HepG2 (cell line): ENCODE measurements at regions not wholly inside any gene's neighbourhood (a gene's known extent, or its start where the extent isn't known, plus 50 kb on each side); places are given as distances from the start of the nearest gene placed in this dataset.

ENCODE experiments used
- ATAC-seq: fragments of 200-7000 bp; cut with Tn5 transposase; 3 replicates; pipeline ENCODE4 v1.9.1; 2020; ENCODE audit warnings: mild to moderate bottlenecking, moderate library complexity
- BruUV-seq: library from RNA; stranded (reverse); fragments of 400-500 nt; replicated peaks from 2 replicates; lab custom pipeline; 2021; lab: Mats Ljungman, UMichigan
- CTCF ChIA-PET: fragments of 300-600 bp; formaldehyde crosslinking; extraction: SDS; loops from one replicate; lab custom pipeline; 2021; ENCODE audit warnings: low total read pairs, inconsistent platforms, low intra/inter-chr PET ratio; lab: Yijun Ruan, JAX
- POLR2A ChIA-PET: fragments of 350-600 bp; sonication (Branson Sonifier 250); formaldehyde crosslinking; loops from one replicate; lab custom pipeline; 2020; ENCODE audit warnings: antibody characterized with exemption, inconsistent platforms; lab: Yijun Ruan, JAX
- DNase-seq: peaks from one replicate; pipeline ENCODE4 v3.0.0-alpha.2; 2015; ENCODE audit warnings: low spot score
- FAIRE-seq: peaks from 3 replicates; lab custom pipeline; 2011; peaks lifted over from hg19 to GRCh38; lab: Jason Lieb, UNC
- H2AFZ ChIP-seq: one replicate; pipeline ENCODE4 v1.6.1; 2011; ENCODE audit warnings: low read length, inconsistent platforms
- H3K27ac ChIP-seq: fragments of 300-600 bp; 3 replicates; pipeline ENCODE4 v1.8.0; 2011; ENCODE audit warnings: mixed run types, mild to moderate bottlenecking, mixed read lengths, low read length, inconsistent platforms; ENCODE audit not compliant: insufficient read depth; ENCODE audit errors: extremely low read length
- H3K27me3 ChIP-seq, 2 experiments: fragments of 200-600 bp in 1 of 2; 2 replicates in 1 of 2; 3 replicates in 1 of 2; pipeline versions ENCODE4 v1.6.0 to v1.8.0; 2011; ENCODE audit warnings: low read length in 2 of 2, mild to moderate bottlenecking in 2 of 2, moderate library complexity in 2 of 2, inconsistent platforms in 1 of 2; ENCODE audit not compliant: insufficient read depth in 2 of 2, control insufficient read depth in 1 of 2
- H3K36me3 ChIP-seq, 2 experiments: fragments of 200-600 bp in 1 of 2; replicated peaks in 1 of 2; 2 replicates in 1 of 2; 3 replicates in 1 of 2; pipeline versions ENCODE4 v1.5.1 to v1.8.0; 2011; ENCODE audit warnings: low read length in 2 of 2, inconsistent platforms in 1 of 2; ENCODE audit not compliant: insufficient read depth in 2 of 2, control insufficient read depth in 1 of 2
- H3K4me1 ChIP-seq: 2 replicates; pipeline ENCODE4 v1.5.1; 2012; ENCODE audit warnings: low read length, inconsistent platforms; ENCODE audit not compliant: insufficient read depth
- H3K4me2 ChIP-seq: 2 replicates; pipeline ENCODE4 v1.6.0; 2011; ENCODE audit warnings: low read depth, low read length, inconsistent platforms
- H3K4me3 ChIP-seq, 3 experiments: fragments of 200-600 bp in 1 of 3; sonication (generic), shearing (Covaris generic) in 1 of 3; replicated peaks in 1 of 3; 2 replicates each; pipeline ENCODE4 v1.5.1; 2011 to 2016; ENCODE audit warnings: low read length in 3 of 3, inconsistent platforms in 2 of 3, low read depth in 2 of 3, mild to moderate bottlenecking in 2 of 3, control low read depth in 1 of 3, mixed read lengths in 1 of 3; ENCODE audit not compliant: insufficient read depth in 1 of 3
- H3K79me2 ChIP-seq: one replicate; pipeline ENCODE4 v1.6.1; 2011; ENCODE audit warnings: low read length, inconsistent platforms; ENCODE audit not compliant: insufficient read depth
- H3K9ac ChIP-seq: 2 replicates; pipeline ENCODE4 v1.6.0; 2011; ENCODE audit warnings: mild to moderate bottlenecking, low read depth, low read length, inconsistent platforms; ENCODE audit not compliant: insufficient read depth
- H3K9me3 ChIP-seq: 2 replicates; pipeline ENCODE4 v1.5.1; 2012; ENCODE audit warnings: mild to moderate bottlenecking, low read length
- H4K20me1 ChIP-seq: 2 replicates; pipeline ENCODE4 v1.6.0; 2011; ENCODE audit warnings: inconsistent platforms, mild to moderate bottlenecking, low read length, moderate library complexity; ENCODE audit not compliant: insufficient read depth
- DNMT1 ChIP-seq: sonication (generic); formaldehyde crosslinking; IDR thresholded peaks from 2 replicates; pipeline ENCODE4 v1.5.1; 2020; ENCODE audit warnings: mild to moderate bottlenecking, missing genetic modification reagents
- DNMT3B ChIP-seq: conservative IDR thresholded peaks from 2 replicates; pipeline ENCODE4 v1.6.1; 2016; ENCODE audit warnings: missing biosample characterization, control low read depth
- E2F5 ChIP-seq: sonication (generic); formaldehyde crosslinking; conservative IDR thresholded peaks from 2 replicates; pipeline ENCODE4 v1.4.0; 2020; ENCODE audit warnings: missing genetic modification reagents
- EHMT2 ChIP-seq: fragments of 200-600 bp; sonication (generic); IDR thresholded peaks from 2 replicates; pipeline ENCODE4 v1.7.0; 2017; ENCODE audit warnings: antibody characterized with exemption, low read depth, low read length, borderline replicate concordance
- RFX1 ChIP-seq: fragments of 450-650 bp; IDR thresholded peaks from 2 replicates; pipeline ENCODE4 v1.6.1; 2017
- TCF7L2 ChIP-seq: IDR thresholded peaks from 2 replicates; pipeline ENCODE4 v1.6.1; 2011; ENCODE audit warnings: mild to moderate bottlenecking, low read depth, low read length, moderate library complexity
- ZNF441 ChIP-seq: sonication (generic); formaldehyde crosslinking; IDR thresholded peaks from 2 replicates; pipeline ENCODE4 v1.7.0; 2021; ENCODE audit warnings: missing genetic modification reagents, borderline replicate concordance
- WGBS: methylation state at CpG from one replicate; pipeline ENCODE4 v1.1.6; 2017; ENCODE audit warnings: low lambda C conversion rate; 5-methylcytosine and 5-hydroxymethylcytosine counted together
- in situ Hi-C: cut with HindIII; loops from 2 replicates; pipeline ENCODE4 v1.10.0; 2017; ENCODE audit warnings: low pct_unique_long_range_greater_than_20kb; ENCODE audit not compliant: extremely low pct_ligation_motif_present
- intact Hi-C: fragments of 100-400 bp; cut with micrococcal nuclease; formaldehyde crosslinking; loops from one replicate; pipeline ENCODE4 v1.10.0; 2022; ENCODE audit not compliant: unreplicated experiment
- TF ChIP-seq, protein P1 (sequence below): sonication (generic); formaldehyde crosslinking; IDR thresholded peaks from 2 replicates; pipeline ENCODE4 v1.4.0; 2020; ENCODE audit warnings: mild to moderate bottlenecking, missing genetic modification reagents, borderline replicate concordance
- TF ChIP-seq, protein P2 (sequence below): fragments of 450-650 bp; IDR thresholded peaks from 2 replicates; pipeline ENCODE4 v1.6.1; 2017

- in situ Hi-C loops (no loop called here), intact Hi-C loops (no loop called here)
- DNase-seq (no peak), FAIRE-seq (no peak), ATAC-seq (no peak)
- Histone ChIP-seq H3K79me2 (no peaks in the 10 kb centered on the region), H3K27me3 (no peaks in the 10 kb centered on the region), H3K4me1 (no peaks in the 10 kb centered on the region), H3K36me3 (no peaks in the 10 kb centered on the region), H3K27ac (no peak overlapping the region), H4K20me1 (no peaks in the 10 kb centered on the region), H3K4me2 (no peak overlapping the region), H3K9me3 (peaks cover 63% of the 10 kb centered on the region), H2AFZ (no peak overlapping the region), H3K4me3 (no peak overlapping the region), H3K9ac (no peak overlapping the region)
- no peak for TF ChIP-seq RFX1
- TF ChIP-seq TCF7L2, result no peak
- TF ChIP-seq, protein P1, sequence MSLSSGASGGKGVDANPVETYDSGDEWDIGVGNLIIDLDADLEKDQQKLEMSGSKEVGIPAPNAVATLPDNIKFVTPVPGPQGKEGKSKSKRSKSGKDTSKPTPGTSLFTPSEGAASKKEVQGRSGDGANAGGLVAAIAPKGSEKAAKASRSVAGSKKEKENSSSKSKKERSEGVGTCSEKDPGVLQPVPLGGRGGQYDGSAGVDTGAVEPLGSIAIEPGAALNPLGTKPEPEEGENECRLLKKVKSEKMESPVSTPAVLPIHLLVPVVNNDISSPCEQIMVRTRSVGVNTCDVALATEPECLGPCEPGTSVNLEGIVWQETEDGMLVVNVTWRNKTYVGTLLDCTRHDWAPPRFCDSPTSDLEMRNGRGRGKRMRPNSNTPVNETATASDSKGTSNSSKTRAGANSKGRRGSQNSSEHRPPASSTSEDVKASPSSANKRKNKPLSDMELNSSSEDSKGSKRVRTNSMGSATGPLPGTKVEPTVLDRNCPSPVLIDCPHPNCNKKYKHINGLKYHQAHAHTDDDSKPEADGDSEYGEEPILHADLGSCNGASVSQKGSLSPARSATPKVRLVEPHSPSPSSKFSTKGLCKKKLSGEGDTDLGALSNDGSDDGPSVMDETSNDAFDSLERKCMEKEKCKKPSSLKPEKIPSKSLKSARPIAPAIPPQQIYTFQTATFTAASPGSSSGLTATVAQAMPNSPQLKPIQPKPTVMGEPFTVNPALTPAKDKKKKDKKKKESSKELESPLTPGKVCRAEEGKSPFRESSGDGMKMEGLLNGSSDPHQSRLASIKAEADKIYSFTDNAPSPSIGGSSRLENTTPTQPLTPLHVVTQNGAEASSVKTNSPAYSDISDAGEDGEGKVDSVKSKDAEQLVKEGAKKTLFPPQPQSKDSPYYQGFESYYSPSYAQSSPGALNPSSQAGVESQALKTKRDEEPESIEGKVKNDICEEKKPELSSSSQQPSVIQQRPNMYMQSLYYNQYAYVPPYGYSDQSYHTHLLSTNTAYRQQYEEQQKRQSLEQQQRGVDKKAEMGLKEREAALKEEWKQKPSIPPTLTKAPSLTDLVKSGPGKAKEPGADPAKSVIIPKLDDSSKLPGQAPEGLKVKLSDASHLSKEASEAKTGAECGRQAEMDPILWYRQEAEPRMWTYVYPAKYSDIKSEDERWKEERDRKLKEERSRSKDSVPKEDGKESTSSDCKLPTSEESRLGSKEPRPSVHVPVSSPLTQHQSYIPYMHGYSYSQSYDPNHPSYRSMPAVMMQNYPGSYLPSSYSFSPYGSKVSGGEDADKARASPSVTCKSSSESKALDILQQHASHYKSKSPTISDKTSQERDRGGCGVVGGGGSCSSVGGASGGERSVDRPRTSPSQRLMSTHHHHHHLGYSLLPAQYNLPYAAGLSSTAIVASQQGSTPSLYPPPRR, result no peak
- TF ChIP-seq, protein P2, sequence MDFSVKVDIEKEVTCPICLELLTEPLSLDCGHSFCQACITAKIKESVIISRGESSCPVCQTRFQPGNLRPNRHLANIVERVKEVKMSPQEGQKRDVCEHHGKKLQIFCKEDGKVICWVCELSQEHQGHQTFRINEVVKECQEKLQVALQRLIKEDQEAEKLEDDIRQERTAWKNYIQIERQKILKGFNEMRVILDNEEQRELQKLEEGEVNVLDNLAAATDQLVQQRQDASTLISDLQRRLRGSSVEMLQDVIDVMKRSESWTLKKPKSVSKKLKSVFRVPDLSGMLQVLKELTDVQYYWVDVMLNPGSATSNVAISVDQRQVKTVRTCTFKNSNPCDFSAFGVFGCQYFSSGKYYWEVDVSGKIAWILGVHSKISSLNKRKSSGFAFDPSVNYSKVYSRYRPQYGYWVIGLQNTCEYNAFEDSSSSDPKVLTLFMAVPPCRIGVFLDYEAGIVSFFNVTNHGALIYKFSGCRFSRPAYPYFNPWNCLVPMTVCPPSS, result no peak
- no peak for TF ChIP-seq DNMT3B (CRISPR knock-in tag)
- TF ChIP-seq DNMT1 (CRISPR knock-in tag), result no peak
- TF ChIP-seq ZNF441 (CRISPR knock-in tag), result no peak
- TF ChIP-seq E2F5 (CRISPR knock-in tag), result no peak
- no peak for TF ChIP-seq EHMT2
- CTCF ChIA-PET, result no interaction called here
- no TSS peak for BruUV-seq
- under 1% methylated on average over 3 of the region's 3 CpGs for WGBS
- POLR2A ChIA-PET, result no interaction called here
These were observed 851.8 kb downstream of the TMTC2 start for GRCh38 chr12:83538361-83538965.
